PC-9 (cell line): ENCODE measurements at regions not wholly inside any gene's neighbourhood (a gene's known extent, or its start where the extent isn't known, plus 50 kb on each side); places are given as distances from the start of the nearest gene placed in this dataset.

ENCODE experiments used
- BruUV-seq: library from RNA; stranded (reverse); fragments of 400-500 nt; replicated peaks from 2 replicates; lab custom pipeline; 2021; lab: Mats Ljungman, UMichigan
- CTCF ChIA-PET: fragments of 300-600 bp; sonication (Branson Sonifier 250); formaldehyde crosslinking; loops from one replicate; lab custom pipeline; 2022; ENCODE audit warnings: antibody characterized with exemption; lab: Charles Lee
- POLR2A ChIA-PET: fragments of 300-600 bp; sonication (Branson Sonifier 250); formaldehyde crosslinking; loops from one replicate; lab custom pipeline; 2022; ENCODE audit warnings: antibody characterized with exemption; ENCODE audit not compliant: unreplicated experiment; lab: Charles Lee
- DNase-seq, 2 experiments: peaks; one replicate each; pipeline versions ENCODE4 v3.0.0 to v3.0.0-alpha.2; 2015 to 2022; ENCODE audit warnings: mixed read lengths in 1 of 2
- H2AFZ ChIP-seq: fragments of 200-600 bp; sonication (generic); 2 replicates; pipeline ENCODE4 v1.8.1; 2017; ENCODE audit warnings: antibody characterized with exemption
- H3F3A ChIP-seq: fragments of 200-600 bp; sonication (generic); 2 replicates; pipeline ENCODE4 v1.8.1; 2017; ENCODE audit warnings: antibody characterized with exemption, mild to moderate bottlenecking, low read depth; ENCODE audit not compliant: insufficient read depth
- H3K27ac ChIP-seq: fragments of 200-600 bp; sonication (generic); 2 replicates; pipeline ENCODE4 v1.6.1; 2016; ENCODE audit warnings: mixed run types
- H3K27me3 ChIP-seq: fragments of 200-600 bp; sonication (generic); 2 replicates; pipeline ENCODE4 v1.6.1; 2016; ENCODE audit warnings: low read depth, mixed run types; ENCODE audit not compliant: insufficient read depth
- H3K36me3 ChIP-seq: fragments of 200-600 bp; sonication (generic); 2 replicates; pipeline ENCODE4 v1.6.1; 2016; ENCODE audit warnings: low read depth, mixed run types
- H3K4me1 ChIP-seq: fragments of 200-600 bp; sonication (generic); replicated peaks from 2 replicates; pipeline ENCODE4 v1.6.1; 2016; ENCODE audit warnings: mixed run types; ENCODE audit not compliant: insufficient read depth
- H3K4me2 ChIP-seq: fragments of 200-600 bp; sonication (generic); 2 replicates; pipeline ENCODE4 v1.6.1; 2017; ENCODE audit warnings: mixed run types
- H3K4me3 ChIP-seq: fragments of 200-600 bp; sonication (generic); 2 replicates; pipeline ENCODE4 v1.6.1; 2016; ENCODE audit warnings: mixed run types
- H3K79me2 ChIP-seq: fragments of 200-600 bp; sonication (generic); 2 replicates; pipeline ENCODE4 v1.6.1; 2017; ENCODE audit warnings: low read depth, mixed run types
- H3K9me2 ChIP-seq: fragments of 200-600 bp; sonication (generic); 2 replicates; pipeline ENCODE4 v1.8.1; 2017; ENCODE audit warnings: mild to moderate bottlenecking; ENCODE audit not compliant: insufficient read depth
- H3K9me3 ChIP-seq: fragments of 200-600 bp; sonication (generic); 2 replicates; pipeline ENCODE4 v1.8.1; 2016; ENCODE audit warnings: low read depth; ENCODE audit not compliant: insufficient read depth
- H4K20me1 ChIP-seq: fragments of 200-600 bp; sonication (generic); 2 replicates; pipeline ENCODE4 v1.8.1; 2017; ENCODE audit not compliant: insufficient read depth
- CTCF ChIP-seq: fragments of 200-600 bp; sonication (generic); conservative IDR thresholded peaks from 2 replicates; pipeline ENCODE4 v1.6.1; 2017; ENCODE audit warnings: mixed run types, antibody characterized with exemption, mild to moderate bottlenecking, moderate library complexity
- EZH2 ChIP-seq: fragments of 200-600 bp; sonication (generic); IDR thresholded peaks from 2 replicates; pipeline ENCODE4 v1.8.0; 2017; ENCODE audit warnings: antibody characterized with exemption, low read depth
- intact Hi-C: fragments of 100-400 bp; cut with micrococcal nuclease; formaldehyde crosslinking; loops from one replicate; pipeline ENCODE4 v1.10.0; 2022; ENCODE audit not compliant: unreplicated experiment

DNA sequence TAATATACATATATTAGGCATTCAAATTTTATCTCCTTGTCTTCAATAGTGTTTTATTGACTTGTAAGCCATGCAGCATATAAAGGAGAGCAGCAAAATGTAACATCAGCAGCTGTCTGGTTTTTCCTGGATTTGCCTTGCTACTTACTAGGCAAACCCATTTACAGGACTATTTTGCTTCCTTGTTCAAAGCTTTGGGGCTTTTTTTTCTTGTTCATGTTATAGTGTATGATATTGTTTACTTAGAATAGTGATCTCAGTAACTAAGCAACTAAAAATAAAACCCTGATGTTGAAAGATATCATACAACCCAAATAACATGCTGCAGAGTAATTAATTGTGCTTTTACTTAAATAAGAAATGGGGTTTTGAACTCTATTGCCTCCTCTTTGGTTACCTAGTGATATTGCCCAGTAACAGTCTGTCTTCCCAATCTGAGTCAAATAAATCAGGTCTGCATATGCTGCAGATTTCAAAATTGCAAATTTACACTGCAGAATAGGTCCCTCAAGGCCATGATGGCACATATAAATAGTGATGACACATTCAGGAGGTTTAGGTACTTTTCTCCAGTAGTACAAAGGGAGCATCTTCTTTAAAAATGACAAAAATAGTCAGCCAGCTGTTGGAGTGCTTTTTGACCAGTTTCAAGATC, 578.1 kb upstream of the NECTIN3 start:
- no peak for TF ChIP-seq CTCF
- no peak overlapping the region for H3K4me2 ChIP-seq
- H3K27me3 ChIP-seq = no peaks in the 10 kb centered on the region
- no peak overlapping the region for H2AFZ ChIP-seq
- H3K4me3 ChIP-seq = no peak overlapping the region
- BruUV-seq = no TSS peak
- no peak overlapping the region for H3K27ac ChIP-seq
- intact Hi-C loops = no loop called here
- no peaks in the 10 kb centered on the region; the same call in 1 of the 2 replicates for H3K9me2 ChIP-seq
- H3K9me3 ChIP-seq = no peaks in the 10 kb centered on the region
- no peaks in the 10 kb centered on the region for H3K79me2 ChIP-seq
- no peaks in the 10 kb centered on the region for H3F3A ChIP-seq
- CTCF ChIA-PET = no interaction called here
- DNase-seq = no peak
- H3K36me3 ChIP-seq = no peaks in the 10 kb centered on the region
- POLR2A ChIA-PET = no interaction called here
- H3K4me1 ChIP-seq = no peaks in the 10 kb centered on the region
- no peaks in the 10 kb centered on the region; the same call in 1 of the 2 replicates for H4K20me1 ChIP-seq

GRCh38 chr3:110494093-110494490, 577.5 kb upstream of the NECTIN3 start:
- H2AFZ ChIP-seq = no peak overlapping the region
- no peaks in the 10 kb centered on the region for H3K9me3 ChIP-seq
- no TSS peak for BruUV-seq
- no peaks in the 10 kb centered on the region for H3F3A ChIP-seq
- H3K4me2 ChIP-seq = no peak overlapping the region
- CTCF ChIA-PET = no interaction called here
- no peak for DNase-seq
- no peak overlapping the region for H3K4me3 ChIP-seq
- no peaks in the 10 kb centered on the region for H3K4me1 ChIP-seq
- intact Hi-C loops = no loop called here
- no peaks in the 10 kb centered on the region for H3K36me3 ChIP-seq
- H3K79me2 ChIP-seq = no peaks in the 10 kb centered on the region
- POLR2A ChIA-PET = no interaction called here
- no peaks in the 10 kb centered on the region; the same call in 1 of the 2 replicates for H4K20me1 ChIP-seq
- no peaks in the 10 kb centered on the region; the same call in 1 of the 2 replicates for H3K9me2 ChIP-seq
- TF ChIP-seq EZH2 (no peak), CTCF (no peak)
- no peak overlapping the region for H3K27ac ChIP-seq
- H3K27me3 ChIP-seq = no peaks in the 10 kb centered on the region

GRCh38 chr3:110494728-110495127, 576.9 kb upstream of the NECTIN3 start:
- no peak for DNase-seq
- TF ChIP-seq EZH2 (no peak), CTCF (no peak)
- no peaks in the 10 kb centered on the region; the same call in 1 of the 2 replicates for H4K20me1 ChIP-seq

More at GRCh38 chr3:110494728-110495127, 576.9 kb upstream of the NECTIN3 start:
- Histone ChIP-seq H3K4me2 (peak overlapping the region; percentile 21; the same call in 1 of the 2 replicates), H3K27ac (no peak overlapping the region), H3K27me3 (no peaks in the 10 kb centered on the region), H3K36me3 (no peaks in the 10 kb centered on the region), H3K79me2 (no peaks in the 10 kb centered on the region), H3K9me2 (no peaks in the 10 kb centered on the region; the same call in 1 of the 2 replicates), H2AFZ (peak overlapping the region; percentile 68), H3F3A (no peaks in the 10 kb centered on the region), H3K9me3 (no peaks in the 10 kb centered on the region), H3K4me3 (no peak overlapping the region), H3K4me1 (no peaks in the 10 kb centered on the region)
- ChIA-PET POLR2A (no interaction called here), CTCF (no interaction called here)
- no TSS peak for BruUV-seq
- intact Hi-C loops = loop anchor here (1.0 to 5.0 kb wide), 2 partner anchors 168 to 586 kb away; no protein-coding TSS in a partner anchor
